Kidney (tissue), 13 donors: ENCODE measurements at regions not wholly inside any gene's neighbourhood (a gene's known extent, or its start where the extent isn't known, plus 50 kb on each side); places are given as distances from the start of the nearest gene placed in this dataset.
A peak's percentile ranks its signal among the peaks of the same experiment; 100 is the strongest.

Source experiments
- DNase-seq, 5 donors: peaks; one replicate each; pipeline ENCODE4 v3.0.0-alpha.2; 2013 to 2020
- FAIRE-seq: peaks from 2 replicates; lab custom pipeline; 2012; peaks lifted over from hg19 to GRCh38; lab: Jason Lieb, UNC
- H3K27ac ChIP-seq, 2 donors: one replicate each; pipeline ENCODE4 v1.7.0; 2013; ENCODE audit warnings: low read depth in 2 of 2, low read length in 2 of 2, inconsistent platforms in 1 of 2
- H3K27me3 ChIP-seq: one replicate; pipeline ENCODE4 v1.7.1; 2013; ENCODE audit warnings: low read length, inconsistent platforms; ENCODE audit not compliant: control insufficient read depth, insufficient read depth
- H3K36me3 ChIP-seq, 3 donors: one replicate each; pipeline versions ENCODE4 v1.7.0 to v1.7.1; 2013; ENCODE audit warnings: low read length in 3 of 3, control low read depth in 1 of 3, inconsistent platforms in 1 of 3; ENCODE audit not compliant: insufficient read depth in 3 of 3, control insufficient read depth in 2 of 3
- H3K4me1 ChIP-seq, 3 donors: one replicate each; pipeline versions ENCODE4 v1.7.0 to v1.7.1; 2013; ENCODE audit warnings: low read length in 3 of 3, inconsistent platforms in 1 of 3, low read depth in 1 of 3; ENCODE audit not compliant: control insufficient read depth in 2 of 3, insufficient read depth in 2 of 3
- H3K4me3 ChIP-seq, 3 donors: one replicate each; pipeline versions ENCODE4 v1.7.0 to v1.8.1; 2013; ENCODE audit warnings: low read length in 3 of 3, control low read depth in 1 of 3, inconsistent platforms in 1 of 3
- H3K9ac ChIP-seq, 3 donors: one replicate each; pipeline versions ENCODE4 v1.7.0 to v1.7.1; 2013; ENCODE audit warnings: low read length in 3 of 3, control low read depth in 1 of 3, inconsistent platforms in 1 of 3
- H3K9me3 ChIP-seq, 3 donors: one replicate each; pipeline versions ENCODE4 v1.7.0 to v1.7.1; 2013; ENCODE audit warnings: low read length in 3 of 3, control low read depth in 1 of 3, inconsistent platforms in 1 of 3; ENCODE audit not compliant: control insufficient read depth in 2 of 3, insufficient read depth in 1 of 3
- CTCF ChIP-seq: IDR thresholded peaks from 3 replicates; pipeline ENCODE4 v1.5.1; 2012; ENCODE audit warnings: mild to moderate bottlenecking, moderate library complexity, borderline replicate concordance; ENCODE audit not compliant: insufficient read depth; ENCODE audit errors: extremely low read depth
- intact Hi-C: fragments of 100-400 bp; cut with DNase I; formaldehyde crosslinking; loops from one replicate; pipeline ENCODE4 v1.11.1; 2022
- donor health status: control.
- donor health status: control.
- donor health status: control.
- donor health status: control.
- donor health status: control.
- donor health status: DM: yes; HTN: yes; CAD: no.
- donor health status: Normal renal cell carcinoma (clear cell type).

DNA sequence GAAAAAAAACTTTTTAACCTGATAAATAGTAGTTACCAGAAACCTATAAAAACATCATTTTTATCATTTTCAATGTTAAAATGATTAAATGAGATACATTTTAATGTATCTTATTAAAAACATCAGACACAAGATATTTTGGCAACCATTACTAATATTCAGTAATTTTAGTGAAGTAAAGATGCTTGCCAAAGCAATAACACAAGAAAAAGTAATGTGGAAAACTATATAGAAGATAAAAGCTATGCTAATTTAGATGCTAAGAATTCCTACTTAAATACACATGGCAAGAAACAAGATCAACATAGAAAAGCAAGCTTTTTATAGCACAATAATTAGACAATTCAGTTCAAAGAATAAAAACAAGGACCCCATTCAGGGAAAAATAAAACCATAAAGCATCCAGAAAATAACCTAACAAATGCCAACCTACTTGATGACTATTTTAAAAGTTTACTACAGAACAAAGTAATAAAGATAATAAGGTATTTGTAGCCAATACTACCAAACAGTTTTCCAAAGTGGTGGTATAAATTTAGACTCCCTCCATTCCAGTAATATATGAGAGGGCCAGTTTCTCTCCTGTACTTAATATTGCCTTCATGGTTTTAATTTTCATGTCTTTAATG lies 489.5 kb downstream of the CDH2 start:
- no peak for TF ChIP-seq CTCF
- Histone ChIP-seq H3K4me3 (no peak overlapping the region), H3K36me3 (no peaks in the 10 kb centered on the region), H3K9ac (no peak overlapping the region), H3K27me3 (no peaks in the 10 kb centered on the region), H3K27ac (no peak overlapping the region), H3K4me1 (no peaks in the 10 kb centered on the region), H3K9me3 (peaks cover 0 to 3% (median 0%) of the 10 kb centered on the region in 3 donors)
- intact Hi-C loops = no loop called here
- FAIRE-seq = peak; percentile 35
- no peak for DNase-seq

DNA sequence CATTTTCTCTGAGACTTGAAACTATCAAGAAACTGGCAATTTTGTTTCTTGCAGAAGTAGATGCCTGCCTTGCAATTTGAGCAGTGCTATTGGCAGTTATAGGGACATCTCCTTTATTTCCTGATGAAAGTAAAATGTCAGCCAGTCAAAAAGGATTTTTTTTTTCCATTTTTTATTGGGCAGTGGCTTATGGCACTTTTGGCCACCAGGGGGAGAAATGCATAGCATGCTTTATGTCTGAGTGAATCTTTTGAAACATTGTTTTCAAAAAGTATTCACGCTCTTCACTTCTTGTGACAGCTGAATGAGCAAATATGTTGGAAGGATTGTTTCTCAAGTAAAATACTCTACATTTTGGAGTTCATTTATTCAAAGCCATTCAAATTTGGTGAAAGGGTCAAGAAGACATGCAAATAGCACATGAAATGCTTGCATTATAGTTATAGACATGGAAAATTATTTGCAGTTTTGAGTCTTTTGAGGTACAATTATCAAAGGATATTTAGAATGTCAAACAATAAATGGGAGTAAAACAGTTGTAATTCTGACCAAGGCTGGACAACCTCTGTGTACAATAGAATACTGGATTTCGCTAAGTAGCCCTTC lies 491.0 kb downstream of the CDH2 start:
- Histone ChIP-seq H3K36me3 (no peaks in the 10 kb centered on the region), H3K9me3 (peaks cover 0 to 3% (median 0%) of the 10 kb centered on the region in 3 donors), H3K27ac (no peak overlapping the region), H3K9ac (no peak overlapping the region), H3K27me3 (no peaks in the 10 kb centered on the region), H3K4me1 (no peaks in the 10 kb centered on the region), H3K4me3 (no peak overlapping the region)
- DNase-seq (peak in 2 of 5 donors; percentile 46 to 56), FAIRE-seq (no peak)
- TF ChIP-seq CTCF = peak; percentile 24
- intact Hi-C loops = no loop called here

DNA sequence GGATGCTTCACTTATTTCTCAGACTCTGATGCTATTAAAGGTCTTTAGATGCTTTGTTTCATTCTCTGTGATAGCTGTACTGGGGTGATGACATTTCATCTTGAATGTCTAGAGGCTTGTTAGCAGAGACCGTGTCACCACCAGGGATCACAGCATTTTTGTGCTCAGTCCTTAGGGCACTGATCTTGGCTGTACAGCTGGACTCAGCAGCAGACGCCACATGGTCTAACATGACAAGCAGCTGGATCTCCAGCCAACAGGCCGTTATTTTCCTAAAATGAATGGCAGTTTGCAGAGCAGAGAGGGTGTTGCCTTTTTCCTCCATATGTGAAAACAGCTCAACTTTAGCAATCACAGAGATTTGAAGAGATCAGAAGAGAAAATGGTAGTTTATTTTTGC lies 491.8 kb downstream of the CDH2 start:
- TF ChIP-seq CTCF = no peak
- intact Hi-C loops = no loop called here
- Histone ChIP-seq H3K9ac (no peak overlapping the region), H3K4me3 (no peak overlapping the region), H3K9me3 (peaks cover 0 to 3% (median 0%) of the 10 kb centered on the region in 3 donors), H3K27me3 (no peaks in the 10 kb centered on the region), H3K36me3 (no peaks in the 10 kb centered on the region), H3K27ac (no peak overlapping the region), H3K4me1 (no peaks in the 10 kb centered on the region)
- no peak for DNase-seq
- no peak for FAIRE-seq
